GM13976 (cell line): ENCODE measurements at regions not wholly inside any gene's neighbourhood (a gene's known extent, or its start where the extent isn't known, plus 50 kb on each side); places are given as distances from the start of the nearest gene placed in this dataset.

Experiments
- DNase-seq: peaks from one replicate; pipeline ENCODE4 v3.0.0; 2012; ENCODE audit warnings: low spot score
- CTCF ChIP-seq: IDR thresholded peaks from 2 replicates; pipeline ENCODE4 v1.5.1; 2012; ENCODE audit warnings: borderline replicate concordance, mild to moderate bottlenecking; ENCODE audit not compliant: insufficient read depth; ENCODE audit errors: extremely low read depth, missing control alignments, control extremely low read depth
- in situ Hi-C: fragments of 300-500 bp; cut with MboI; formaldehyde crosslinking; loops from one replicate; pipeline ENCODE4 v1.12.0; 2022; ENCODE audit warnings: low sequenced_read_pairs, mixed read lengths, inconsistent platforms; ENCODE audit not compliant: unreplicated experiment

- in situ Hi-C loops: no loop called here
- TF ChIP-seq CTCF: no peak
- no peak for DNase-seq
Measured at GRCh38 chr14:38042322-38042721, 165.4 kb upstream of the SSTR1 start.

GRCh38 chr14:38044710-38045109 lies 163.0 kb upstream of the SSTR1 start:
- in situ Hi-C loops: no loop called here
- no peak for TF ChIP-seq CTCF
- no peak for DNase-seq

- no peak for TF ChIP-seq CTCF
- in situ Hi-C loops: no loop called here
- DNase-seq: no peak
Measured at GRCh38 chr14:38045461-38045860, 162.2 kb upstream of the SSTR1 start.

GRCh38 chr14:38046160-38046559 lies 161.5 kb upstream of the SSTR1 start:
- in situ Hi-C loops: no loop called here
- TF ChIP-seq CTCF: no peak
- no peak for DNase-seq

GRCh38 chr14:38047195-38047902 lies 160.4 kb upstream of the SSTR1 start:
- in situ Hi-C loops: no loop called here
- TF ChIP-seq CTCF: no peak
- DNase-seq: no peak

GRCh38 chr14:38053666-38054065 lies 154.0 kb upstream of the SSTR1 start:
- no peak for TF ChIP-seq CTCF
- DNase-seq: no peak
- in situ Hi-C loops: no loop called here
